ENCODE measurements at regions not wholly inside any gene's neighbourhood (a gene's known extent, or its start where the extent isn't known, plus 50 kb on each side); places are given as distances from the start of the nearest gene placed in this dataset.

DNA sequence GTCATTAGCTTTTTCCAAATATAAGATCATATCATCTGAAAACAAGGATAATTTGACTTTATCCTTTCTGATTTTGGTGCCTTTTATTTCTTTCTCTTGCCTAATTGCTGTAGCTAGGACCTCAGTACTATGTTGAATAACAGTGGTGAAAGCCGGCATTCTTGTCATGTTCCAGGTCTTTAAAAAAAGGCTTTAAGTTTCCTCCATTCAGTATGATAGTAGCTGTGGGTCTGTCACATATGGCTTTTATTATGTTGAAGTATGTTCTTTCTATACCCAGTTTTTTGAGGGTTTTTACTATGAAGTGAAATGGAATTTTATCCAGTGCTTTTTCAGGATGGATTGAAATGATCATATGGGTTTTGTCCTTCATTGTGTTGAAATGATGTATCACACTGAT is 115.8 kb downstream of the DUSP10 start (continued):
- TF ChIP-seq, protein P1, sequence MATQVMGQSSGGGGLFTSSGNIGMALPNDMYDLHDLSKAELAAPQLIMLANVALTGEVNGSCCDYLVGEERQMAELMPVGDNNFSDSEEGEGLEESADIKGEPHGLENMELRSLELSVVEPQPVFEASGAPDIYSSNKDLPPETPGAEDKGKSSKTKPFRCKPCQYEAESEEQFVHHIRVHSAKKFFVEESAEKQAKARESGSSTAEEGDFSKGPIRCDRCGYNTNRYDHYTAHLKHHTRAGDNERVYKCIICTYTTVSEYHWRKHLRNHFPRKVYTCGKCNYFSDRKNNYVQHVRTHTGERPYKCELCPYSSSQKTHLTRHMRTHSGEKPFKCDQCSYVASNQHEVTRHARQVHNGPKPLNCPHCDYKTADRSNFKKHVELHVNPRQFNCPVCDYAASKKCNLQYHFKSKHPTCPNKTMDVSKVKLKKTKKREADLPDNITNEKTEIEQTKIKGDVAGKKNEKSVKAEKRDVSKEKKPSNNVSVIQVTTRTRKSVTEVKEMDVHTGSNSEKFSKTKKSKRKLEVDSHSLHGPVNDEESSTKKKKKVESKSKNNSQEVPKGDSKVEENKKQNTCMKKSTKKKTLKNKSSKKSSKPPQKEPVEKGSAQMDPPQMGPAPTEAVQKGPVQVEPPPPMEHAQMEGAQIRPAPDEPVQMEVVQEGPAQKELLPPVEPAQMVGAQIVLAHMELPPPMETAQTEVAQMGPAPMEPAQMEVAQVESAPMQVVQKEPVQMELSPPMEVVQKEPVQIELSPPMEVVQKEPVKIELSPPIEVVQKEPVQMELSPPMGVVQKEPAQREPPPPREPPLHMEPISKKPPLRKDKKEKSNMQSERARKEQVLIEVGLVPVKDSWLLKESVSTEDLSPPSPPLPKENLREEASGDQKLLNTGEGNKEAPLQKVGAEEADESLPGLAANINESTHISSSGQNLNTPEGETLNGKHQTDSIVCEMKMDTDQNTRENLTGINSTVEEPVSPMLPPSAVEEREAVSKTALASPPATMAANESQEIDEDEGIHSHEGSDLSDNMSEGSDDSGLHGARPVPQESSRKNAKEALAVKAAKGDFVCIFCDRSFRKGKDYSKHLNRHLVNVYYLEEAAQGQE (IDR thresholded peaks at IDR 0.05; ENCODE audit: low read depth, low read length), result no peak
- TF ChIP-seq, protein P2, sequence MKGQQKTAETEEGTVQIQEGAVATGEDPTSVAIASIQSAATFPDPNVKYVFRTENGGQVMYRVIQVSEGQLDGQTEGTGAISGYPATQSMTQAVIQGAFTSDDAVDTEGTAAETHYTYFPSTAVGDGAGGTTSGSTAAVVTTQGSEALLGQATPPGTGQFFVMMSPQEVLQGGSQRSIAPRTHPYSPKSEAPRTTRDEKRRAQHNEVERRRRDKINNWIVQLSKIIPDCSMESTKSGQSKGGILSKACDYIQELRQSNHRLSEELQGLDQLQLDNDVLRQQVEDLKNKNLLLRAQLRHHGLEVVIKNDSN (IDR thresholded peaks at IDR 0.05; ENCODE audit: borderline replicate concordance, low read depth), result no peak
- no peak for TF ChIP-seq YY1 (IDR thresholded peaks at IDR 0.05; ENCODE audit: low read depth)
- no peak for TF ChIP-seq EZH2phosphoT487 (IDR thresholded peaks at IDR 0.05; ENCODE audit: borderline replicate concordance, low read depth)
- no peak for TF ChIP-seq FOXM1 (IDR thresholded peaks at IDR 0.05; ENCODE audit: low read depth)
- TF ChIP-seq TCF12 (IDR thresholded peaks at IDR 0.05), result no peak
- TF ChIP-seq MEF2A (IDR thresholded peaks at IDR 0.05; ENCODE audit: borderline replicate concordance, low read depth), result no peak
- TF ChIP-seq CHD2 (IDR thresholded peaks at IDR 0.05; ENCODE audit: low read length, partially characterized antibody), result no peak
- TF ChIP-seq NRF1 (IDR thresholded peaks at IDR 0.05; ENCODE audit: low read depth, low read length), result no peak
- no peak for TF ChIP-seq RFX5 (IDR thresholded peaks at IDR 0.05; ENCODE audit: low read length)

DNA sequence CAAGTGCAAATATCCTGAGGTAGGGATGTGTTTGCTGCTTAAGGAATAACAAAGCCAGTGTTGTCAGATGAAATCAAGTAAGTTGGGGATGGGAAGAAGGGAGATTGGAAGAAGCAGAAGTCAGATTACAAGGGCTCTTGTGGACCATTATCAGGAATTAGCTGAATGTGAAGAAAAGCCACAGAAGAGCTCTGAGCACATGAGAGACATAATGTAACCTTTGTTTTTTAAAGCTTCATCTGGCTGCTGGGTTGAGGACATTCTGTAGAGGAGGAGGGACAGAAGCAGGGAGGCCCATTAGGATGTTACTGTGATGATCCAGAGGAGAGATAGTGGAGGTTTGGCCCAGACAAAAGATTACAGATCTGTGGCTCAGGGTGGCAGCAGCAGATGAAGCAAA is 111.7 kb downstream of the DUSP10 start:
- Histone ChIP-seq H3K36me3 (replicated peaks in 1 of 2; ENCODE audit: control insufficient read depth in 1 of 2, insufficient read depth in 2 of 2, low read length in 1 of 2) (no peaks in the 10 kb centered on the region), H3K79me2 (ENCODE audit: insufficient read depth) (no peaks in the 10 kb centered on the region), H3K4me1 (ENCODE audit: control insufficient read depth in 1 of 2, insufficient read depth in 2 of 2, low read depth in 1 of 2, low read length in 1 of 2) (peaks cover 0 to 7% of the 10 kb centered on the region in 2 experiments; a peak in 2 of 4 replicates), H3K27ac (ENCODE audit: low read depth in 2 of 2, low read length in 1 of 2) (no peak overlapping the region), H3F3A (replicated peaks; ENCODE audit: insufficient read depth) (no peaks in the 10 kb centered on the region), H2AFZ (ENCODE audit: low read depth) (no peak overlapping the region), H3K4me3 (ENCODE audit: low read depth in 2 of 2, low read length in 1 of 2) (no peak overlapping the region), H3K9me2 (no peaks in the 10 kb centered on the region), H3K4me2 (no peak overlapping the region), H4K20me1 (ENCODE audit: insufficient read depth) (no peaks in the 10 kb centered on the region), H3K9me3 (no peaks in the 10 kb centered on the region), H3K27me3 (ENCODE audit: insufficient read depth) (no peaks in the 10 kb centered on the region), H3K9ac (no peak overlapping the region)
- ChIA-PET CTCF (no interaction called here), POLR2A (no interaction called here)
- TF ChIP-seq, protein P3, sequence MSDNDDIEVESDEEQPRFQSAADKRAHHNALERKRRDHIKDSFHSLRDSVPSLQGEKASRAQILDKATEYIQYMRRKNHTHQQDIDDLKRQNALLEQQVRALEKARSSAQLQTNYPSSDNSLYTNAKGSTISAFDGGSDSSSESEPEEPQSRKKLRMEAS (IDR thresholded peaks at IDR 0.05; ENCODE audit: low read depth), result no peak
- TF ChIP-seq, protein P4, sequence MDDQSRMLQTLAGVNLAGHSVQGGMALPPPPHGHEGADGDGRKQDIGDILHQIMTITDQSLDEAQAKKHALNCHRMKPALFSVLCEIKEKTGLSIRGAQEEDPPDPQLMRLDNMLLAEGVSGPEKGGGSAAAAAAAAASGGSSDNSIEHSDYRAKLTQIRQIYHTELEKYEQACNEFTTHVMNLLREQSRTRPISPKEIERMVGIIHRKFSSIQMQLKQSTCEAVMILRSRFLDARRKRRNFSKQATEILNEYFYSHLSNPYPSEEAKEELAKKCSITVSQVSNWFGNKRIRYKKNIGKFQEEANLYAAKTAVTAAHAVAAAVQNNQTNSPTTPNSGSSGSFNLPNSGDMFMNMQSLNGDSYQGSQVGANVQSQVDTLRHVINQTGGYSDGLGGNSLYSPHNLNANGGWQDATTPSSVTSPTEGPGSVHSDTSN (IDR thresholded peaks at IDR 0.05), result no peak
- TF ChIP-seq RXRA (IDR thresholded peaks at IDR 0.05; ENCODE audit: borderline replicate concordance, low read depth) (no peak), EP300 (IDR thresholded peaks at IDR 0.05; ENCODE audit: borderline replicate concordance in 1 of 2, low read depth in 1 of 2, low read length in 1 of 2) (no peak), SIN3A (IDR thresholded peaks at IDR 0.05; ENCODE audit: borderline replicate concordance, low read depth, low read length) (no peak), GABPA (IDR thresholded peaks at IDR 0.05; ENCODE audit: low read depth) (no peak), NRF1 (IDR thresholded peaks at IDR 0.05; ENCODE audit: low read depth, low read length) (no peak), SMC3 (IDR thresholded peaks at IDR 0.05; ENCODE audit: low read depth, low read length) (no peak), NFIC (IDR thresholded peaks at IDR 0.05; ENCODE audit: borderline replicate concordance) (no peak), ELF1 (IDR thresholded peaks at IDR 0.05) (no peak), TEAD4 (IDR thresholded peaks at IDR 0.05; ENCODE audit: borderline replicate concordance, insufficient read depth) (no peak), RAD21 (IDR thresholded peaks at IDR 0.05; ENCODE audit: low read length) (no peak), CHD2 (IDR thresholded peaks at IDR 0.05; ENCODE audit: low read length, partially characterized antibody) (no peak), GATA2 (CRISPR knock-in tag; IDR thresholded peaks at IDR 0.05) (no peak), TAF1 (IDR thresholded peaks at IDR 0.05; ENCODE audit: borderline replicate concordance, low read depth, low read length) (no peak)
- TF ChIP-seq, protein P5, sequence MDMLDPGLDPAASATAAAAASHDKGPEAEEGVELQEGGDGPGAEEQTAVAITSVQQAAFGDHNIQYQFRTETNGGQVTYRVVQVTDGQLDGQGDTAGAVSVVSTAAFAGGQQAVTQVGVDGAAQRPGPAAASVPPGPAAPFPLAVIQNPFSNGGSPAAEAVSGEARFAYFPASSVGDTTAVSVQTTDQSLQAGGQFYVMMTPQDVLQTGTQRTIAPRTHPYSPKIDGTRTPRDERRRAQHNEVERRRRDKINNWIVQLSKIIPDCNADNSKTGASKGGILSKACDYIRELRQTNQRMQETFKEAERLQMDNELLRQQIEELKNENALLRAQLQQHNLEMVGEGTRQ (IDR thresholded peaks at IDR 0.05; ENCODE audit: borderline replicate concordance, low read depth, low read length), result no peak
- TF ChIP-seq, protein P2 (IDR thresholded peaks at IDR 0.05; ENCODE audit: borderline replicate concordance, low read depth), result no peak
- TF ChIP-seq, protein P6, sequence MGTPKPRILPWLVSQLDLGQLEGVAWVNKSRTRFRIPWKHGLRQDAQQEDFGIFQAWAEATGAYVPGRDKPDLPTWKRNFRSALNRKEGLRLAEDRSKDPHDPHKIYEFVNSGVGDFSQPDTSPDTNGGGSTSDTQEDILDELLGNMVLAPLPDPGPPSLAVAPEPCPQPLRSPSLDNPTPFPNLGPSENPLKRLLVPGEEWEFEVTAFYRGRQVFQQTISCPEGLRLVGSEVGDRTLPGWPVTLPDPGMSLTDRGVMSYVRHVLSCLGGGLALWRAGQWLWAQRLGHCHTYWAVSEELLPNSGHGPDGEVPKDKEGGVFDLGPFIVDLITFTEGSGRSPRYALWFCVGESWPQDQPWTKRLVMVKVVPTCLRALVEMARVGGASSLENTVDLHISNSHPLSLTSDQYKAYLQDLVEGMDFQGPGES (IDR thresholded peaks at IDR 0.05; ENCODE audit: low read depth, low read length), result no peak
- DNase-seq, result no peak
